Thyroid gland (tissue), 4 donors: ENCODE measurements at regions not wholly inside any gene's neighbourhood (a gene's known extent, or its start where the extent isn't known, plus 50 kb on each side); places are given as distances from the start of the nearest gene placed in this dataset.

Source experiments
- POLR2A ChIP-seq, 2 donors: fragments of 450-650 bp; IDR thresholded peaks; one replicate each; pipeline ENCODE4 v1.6.1; 2017; ENCODE audit warnings: antibody characterized with exemption in 2 of 2, mild to moderate bottlenecking in 2 of 2, moderate library complexity in 1 of 2
- TF ChIP-seq, protein P1 (sequence below), 6 experiments: fragments of 200-600 bp in 3 of 6; fragments of 450-650 bp in 3 of 6; sonication (generic) in 3 of 6; IDR thresholded peaks; one replicate each; pipeline ENCODE4 v1.5.1; 2016 to 2019; ENCODE audit warnings: antibody characterized with exemption in 6 of 6, mild to moderate bottlenecking in 2 of 6, inconsistent platforms in 1 of 6, moderate library complexity in 1 of 6

DNA sequence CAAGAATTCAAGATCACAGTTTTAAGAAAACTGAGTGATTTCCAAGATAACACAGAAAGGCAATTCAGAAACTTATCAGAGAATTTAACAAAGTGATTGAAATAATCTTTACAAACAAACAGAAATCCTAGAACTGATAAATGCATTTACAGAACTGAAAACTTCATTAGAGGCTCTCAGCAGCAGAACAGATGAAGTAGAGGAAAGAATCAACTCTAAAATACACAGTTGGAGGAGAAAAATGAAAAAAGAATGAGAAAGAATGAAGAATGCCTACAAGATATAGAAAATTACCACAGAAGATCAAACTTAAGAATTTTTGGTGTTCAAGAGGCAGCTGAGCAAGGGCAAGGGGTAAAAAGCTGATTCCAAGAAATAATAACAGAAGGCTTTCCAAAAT, 168.8 kb downstream of the POLR2M start:
- TF ChIP-seq, protein P1, sequence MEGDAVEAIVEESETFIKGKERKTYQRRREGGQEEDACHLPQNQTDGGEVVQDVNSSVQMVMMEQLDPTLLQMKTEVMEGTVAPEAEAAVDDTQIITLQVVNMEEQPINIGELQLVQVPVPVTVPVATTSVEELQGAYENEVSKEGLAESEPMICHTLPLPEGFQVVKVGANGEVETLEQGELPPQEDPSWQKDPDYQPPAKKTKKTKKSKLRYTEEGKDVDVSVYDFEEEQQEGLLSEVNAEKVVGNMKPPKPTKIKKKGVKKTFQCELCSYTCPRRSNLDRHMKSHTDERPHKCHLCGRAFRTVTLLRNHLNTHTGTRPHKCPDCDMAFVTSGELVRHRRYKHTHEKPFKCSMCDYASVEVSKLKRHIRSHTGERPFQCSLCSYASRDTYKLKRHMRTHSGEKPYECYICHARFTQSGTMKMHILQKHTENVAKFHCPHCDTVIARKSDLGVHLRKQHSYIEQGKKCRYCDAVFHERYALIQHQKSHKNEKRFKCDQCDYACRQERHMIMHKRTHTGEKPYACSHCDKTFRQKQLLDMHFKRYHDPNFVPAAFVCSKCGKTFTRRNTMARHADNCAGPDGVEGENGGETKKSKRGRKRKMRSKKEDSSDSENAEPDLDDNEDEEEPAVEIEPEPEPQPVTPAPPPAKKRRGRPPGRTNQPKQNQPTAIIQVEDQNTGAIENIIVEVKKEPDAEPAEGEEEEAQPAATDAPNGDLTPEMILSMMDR (IDR thresholded peaks at IDR 0.05) = no peak
- TF ChIP-seq POLR2A (IDR thresholded peaks at IDR 0.05) = no peak
